Heart left ventricle (tissue), 13 donors: ENCODE measurements at regions not wholly inside any gene's neighbourhood (a gene's known extent, or its start where the extent isn't known, plus 50 kb on each side); places are given as distances from the start of the nearest gene placed in this dataset.

Source experiments
- CTCF ChIP-seq, 12 donors: fragments of 200-600 bp; sonication (generic) in 4 of 12; IDR thresholded peaks; one replicate each; pipeline versions ENCODE4 v1.5.0 to v1.8.0; 2018 to 2022; ENCODE audit warnings: antibody characterized with exemption in 12 of 12, mild to moderate bottlenecking in 5 of 12
- POLR2A ChIP-seq, 2 donors: fragments of 450-650 bp; IDR thresholded peaks; one replicate each; pipeline ENCODE4 v1.6.1; 2017; ENCODE audit warnings: antibody characterized with exemption in 2 of 2, mild to moderate bottlenecking in 2 of 2, moderate library complexity in 2 of 2
- donor health status: ischemic (EF 13 %, LVEDD 7.1; RV severe dilation, severe dysfunction).
- donor health status: DM: no; HTN: yes; CAD: no.
- donor health status: DM: no; HTN: no; CAD: no.
- donor health status: ischemic (EF 25% LVEDD 6.9; RV normal size, moderate dysfunction).
- donor health status: ischemic (EF 25% LVEDD 5.7; RV mildly dilated, moderate dysfunction).
- donor health status: ischemic (EF 35%, LVEDD 5.7; RV mildly dilated, moderate dysfunction).
- donor health status: nonischemic (EF 11% LVEDD 7.7; RV severe dilation, severe dysfunction).
- donor health status: DM: yes; HTN: yes; CAD: no.
- donor health status: PGD.
- donor health status: ischemic (EF 29% LVEDD 5.4; RV normal size, mild dysfunction).
- donor health status: nonischemic (EF 23%, LVEDD 6.1; RV moderate dilation, normal function).

DNA sequence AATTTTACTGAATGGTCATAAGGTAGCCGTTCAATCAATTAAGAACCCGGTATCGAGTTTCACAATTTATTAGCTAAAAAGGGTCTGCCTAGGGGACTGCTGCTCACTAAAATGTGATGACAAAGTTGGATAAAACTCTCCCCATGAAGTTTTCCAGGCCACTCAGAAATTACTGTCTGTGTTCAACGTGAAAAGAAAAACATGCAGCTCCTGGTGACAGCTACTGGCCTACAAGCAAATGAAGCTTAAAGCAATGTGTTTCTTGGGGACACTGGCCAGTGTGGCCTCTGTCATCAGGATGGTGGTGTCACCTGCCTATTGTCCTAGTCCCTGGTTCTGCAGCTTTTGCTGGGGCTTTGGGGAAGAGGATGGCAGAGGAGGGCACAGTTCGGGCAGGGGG lies 222.6 kb downstream of the WDR11 start:
- TF ChIP-seq POLR2A (IDR thresholded peaks at IDR 0.05) = no peak
- TF ChIP-seq CTCF (IDR thresholded peaks at IDR 0.05) = no peak
